IMR-90 (cell line): ENCODE measurements at regions not wholly inside any gene's neighbourhood (a gene's known extent, or its start where the extent isn't known, plus 50 kb on each side); places are given as distances from the start of the nearest gene placed in this dataset.

ENCODE experiments used
- ATAC-seq: fragments of 200-7000 bp; cut with Tn5 transposase; 2 replicates; pipeline ENCODE4 v1.9.1; 2020; ENCODE audit warnings: low read depth, mild to moderate bottlenecking, moderate library complexity
- BruUV-seq: library from RNA; stranded (reverse); fragments of 400-500 nt; replicated peaks from 2 replicates; lab custom pipeline; 2021; lab: Mats Ljungman, UMichigan
- CTCF ChIA-PET: fragments of 300-600 bp; formaldehyde crosslinking; extraction: SDS; loops from one replicate; lab custom pipeline; 2021; ENCODE audit warnings: antibody characterized with exemption; lab: Yijun Ruan, JAX
- POLR2A ChIA-PET: fragments of 300-600 bp; sonication (Branson Sonifier 250); formaldehyde crosslinking; loops from one replicate; lab custom pipeline; 2022; ENCODE audit warnings: antibody characterized with exemption; ENCODE audit not compliant: unreplicated experiment; lab: Charles Lee
- DNase-seq: peaks from one replicate; pipeline ENCODE4 v3.0.0; 2013
- H2AFZ ChIP-seq: replicated peaks from 2 replicates; pipeline ENCODE3; 2013; ENCODE audit warnings: low read length, mild to moderate bottlenecking; ENCODE audit not compliant: poor library complexity
- H2AK5ac ChIP-seq: 2 replicates; pipeline ENCODE4 v1.6.1; 2013; ENCODE audit warnings: low read depth, low read length, inconsistent platforms
- H2AK9ac ChIP-seq: replicated peaks from 2 replicates; pipeline ENCODE3; 2013; ENCODE audit warnings: mild to moderate bottlenecking, low read depth, low read length, moderate library complexity; ENCODE audit not compliant: poor library complexity
- H2BK120ac ChIP-seq: 2 replicates; pipeline ENCODE4 v1.6.1; 2013; ENCODE audit warnings: low read depth, low read length, inconsistent platforms
- H2BK15ac ChIP-seq: 3 replicates; pipeline ENCODE4 v1.6.1; 2013; ENCODE audit warnings: low read depth, low read length, inconsistent platforms
- H2BK20ac ChIP-seq: 2 replicates; pipeline ENCODE4 v1.6.1; 2013; ENCODE audit warnings: low read depth, mild to moderate bottlenecking, inconsistent platforms, low read length, moderate library complexity
- H2BK5ac ChIP-seq: 2 replicates; pipeline ENCODE4 v1.6.1; 2013; ENCODE audit warnings: mild to moderate bottlenecking, low read depth, low read length, inconsistent platforms; ENCODE audit not compliant: poor library complexity, severe bottlenecking
- H3K14ac ChIP-seq: replicated peaks from 2 replicates; pipeline ENCODE4 v1.6.1; 2013; ENCODE audit warnings: low read depth, low read length, inconsistent platforms
- H3K18ac ChIP-seq: 2 replicates; pipeline ENCODE4 v1.6.1; 2013; ENCODE audit warnings: low read depth, low read length, control low read depth
- H3K23ac ChIP-seq: 2 replicates; pipeline ENCODE4 v1.6.1; 2013; ENCODE audit warnings: low read depth, low read length, inconsistent platforms
- H3K27ac ChIP-seq: 2 replicates; pipeline ENCODE4 v1.5.1; 2013; ENCODE audit warnings: mild to moderate bottlenecking, control low read depth, low read length; ENCODE audit not compliant: insufficient read depth
- H3K27me3 ChIP-seq: 2 replicates; pipeline ENCODE4 v1.6.1; 2013; ENCODE audit warnings: low read length; ENCODE audit not compliant: control insufficient read depth, insufficient read depth
- H3K36me3 ChIP-seq: 2 replicates; pipeline ENCODE4 v1.6.1; 2013; ENCODE audit warnings: low read length, mixed read lengths; ENCODE audit not compliant: control insufficient read depth, insufficient read depth
- H3K4ac ChIP-seq: 2 replicates; pipeline ENCODE4 v1.6.1; 2013; ENCODE audit warnings: low read depth, low read length, inconsistent platforms
- H3K4me1 ChIP-seq: 2 replicates; pipeline ENCODE4 v1.6.1; 2013; ENCODE audit warnings: low read length, mixed read lengths; ENCODE audit not compliant: control insufficient read depth, insufficient read depth
- H3K4me2 ChIP-seq: 2 replicates; pipeline ENCODE4 v1.6.1; 2013; ENCODE audit warnings: low read depth, mild to moderate bottlenecking, control low read depth, low read length, moderate library complexity
- H3K4me3 ChIP-seq: 2 replicates; pipeline ENCODE4 v1.5.1; 2013; ENCODE audit warnings: low read depth, mild to moderate bottlenecking, control low read depth, low read length, moderate library complexity; ENCODE audit not compliant: insufficient read depth
- H3K56ac ChIP-seq: 2 replicates; pipeline ENCODE4 v1.6.1; 2013; ENCODE audit warnings: low read length, inconsistent platforms; ENCODE audit not compliant: insufficient read depth; ENCODE audit errors: extremely low read depth
- H3K79me1 ChIP-seq, 2 experiments: 2 replicates each; pipeline ENCODE4 v1.6.1; 2013; ENCODE audit warnings: low read length in 2 of 2, inconsistent platforms in 1 of 2, low read depth in 1 of 2
- H3K9ac ChIP-seq: 2 replicates; pipeline ENCODE4 v1.6.1; 2013; ENCODE audit warnings: low read depth, low read length, control low read depth
- H3K9me1 ChIP-seq: 2 replicates; pipeline ENCODE4 v1.6.1; 2013; ENCODE audit warnings: low read length, inconsistent platforms; ENCODE audit not compliant: insufficient read depth
- H3K9me3 ChIP-seq: 2 replicates; pipeline ENCODE4 v1.6.1; 2013; ENCODE audit warnings: low read length; ENCODE audit not compliant: control insufficient read depth, insufficient read depth
- H4K20me1 ChIP-seq: 2 replicates; pipeline ENCODE4 v1.6.1; 2013; ENCODE audit warnings: low read length, inconsistent platforms; ENCODE audit not compliant: insufficient read depth
- H4K5ac ChIP-seq: 2 replicates; pipeline ENCODE4 v1.6.1; 2013; ENCODE audit warnings: mild to moderate bottlenecking, low read depth, low read length, control low read depth
- H4K8ac ChIP-seq, 2 experiments: 2 replicates each; pipeline ENCODE4 v1.6.1; 2013; ENCODE audit warnings: low read depth in 2 of 2, low read length in 2 of 2, control low read depth in 1 of 2, inconsistent platforms in 1 of 2
- H4K91ac ChIP-seq: 2 replicates; pipeline ENCODE4 v1.6.1; 2013; ENCODE audit warnings: low read depth, low read length, inconsistent platforms; ENCODE audit not compliant: insufficient read depth
- BHLHE40 ChIP-seq: fragments of 150-350 bp; IDR thresholded peaks from 2 replicates; pipeline ENCODE4 v1.6.1; 2016; ENCODE audit warnings: mild to moderate bottlenecking, low read depth, low read length
- CEBPB ChIP-seq: IDR thresholded peaks from 2 replicates; pipeline ENCODE4 v1.6.1; 2012; ENCODE audit warnings: low read depth, low read length, improper control_type of control experiment
- CHD1 ChIP-seq: IDR thresholded peaks from 2 replicates; pipeline ENCODE4 v1.6.1; 2012; ENCODE audit warnings: low read depth, low read length, improper control_type of control experiment
- MXI1 ChIP-seq: IDR thresholded peaks from 2 replicates; pipeline ENCODE4 v1.6.1; 2012; ENCODE audit warnings: low read depth, mild to moderate bottlenecking, low read length, moderate library complexity, borderline replicate concordance
- RAD21 ChIP-seq: IDR thresholded peaks from 2 replicates; pipeline ENCODE4 v1.6.1; 2012; ENCODE audit warnings: low read length, improper control_type of control experiment
- RFX5 ChIP-seq: IDR thresholded peaks from 2 replicates; pipeline ENCODE4 v1.8.0; 2012; ENCODE audit warnings: low read depth, mild to moderate bottlenecking, low read length, moderate library complexity
- SMC3 ChIP-seq: fragments of 150-350 bp; IDR thresholded peaks from 2 replicates; pipeline ENCODE4 v1.6.1; 2016; ENCODE audit warnings: low read depth, mild to moderate bottlenecking, antibody characterized with exemption, low read length, moderate library complexity
- WGBS, 2 experiments: methylation state at CpG; one replicate each; pipeline versions ENCODE4 v1.1.5 to v1.1.7; 2013; ENCODE audit warnings: missing lambda C conversion rate in 2 of 2; ENCODE audit not compliant: insufficient read length in 1 of 2; ENCODE audit errors: extremely low coverage in 2 of 2; 5-methylcytosine and 5-hydroxymethylcytosine counted together
- dilution Hi-C: fragments of 300-500 bp; cut with HindIII; formaldehyde crosslinking; loops from one replicate; pipeline ENCODE4 v1.14.3; 2018; ENCODE audit warnings: low sequenced_read_pairs; ENCODE audit not compliant: unreplicated experiment
- in situ Hi-C: fragments of 300-500 bp; cut with MboI; formaldehyde crosslinking; loops from 3 replicates; pipeline ENCODE4 v1.14.3; 2019; ENCODE audit warnings: low sequenced_read_pairs, inconsistent platforms, mixed read lengths
- intact Hi-C: fragments of 100-400 bp; cut with micrococcal nuclease; formaldehyde crosslinking; loops from 2 replicates; pipeline ENCODE4 v1.10.0; 2022
- TF ChIP-seq, protein P1 (sequence below): fragments of 150-350 bp; IDR thresholded peaks from 2 replicates; pipeline ENCODE4 v1.6.1; 2017; ENCODE audit warnings: mild to moderate bottlenecking, antibody characterized with exemption, low read length, low read depth
- TF ChIP-seq, protein P2 (sequence below): fragments of 150-350 bp; IDR thresholded peaks from 2 replicates; pipeline ENCODE4 v1.6.1; 2016; ENCODE audit warnings: low read depth, mild to moderate bottlenecking, low read length, moderate library complexity, borderline replicate concordance
- TF ChIP-seq, protein P3 (sequence below): conservative IDR thresholded peaks from 2 replicates; pipeline ENCODE4 v1.5.1; 2012; ENCODE audit warnings: mild to moderate bottlenecking, low read depth, low read length, improper control_type of control experiment

DNA sequence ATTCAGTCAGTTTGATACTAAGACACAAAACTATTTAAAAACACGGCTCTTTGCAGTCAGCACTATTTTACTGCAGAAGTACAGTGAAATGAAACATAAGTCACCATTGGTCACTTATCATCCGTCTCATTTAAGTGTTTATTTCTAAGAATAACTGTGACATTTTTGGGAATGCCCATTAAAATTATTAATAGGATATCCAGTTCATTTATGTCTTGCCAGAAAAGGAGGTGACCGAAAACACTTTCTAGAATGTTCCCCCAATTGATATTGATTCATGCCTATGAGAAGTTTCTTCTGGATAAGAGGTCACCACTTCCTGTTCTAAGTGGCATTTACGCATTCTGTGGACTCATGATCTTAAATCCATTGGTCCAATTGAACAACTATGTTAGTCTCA is 477.3 kb downstream of the LIG4 start:
- H4K5ac ChIP-seq: no peak overlapping the region
- CTCF ChIA-PET: no interaction called here
- POLR2A ChIA-PET: no interaction called here

More for the DNA sequence above, 477.3 kb downstream of the LIG4 start:
- H3K56ac ChIP-seq: no peak overlapping the region
- H3K4me1 ChIP-seq: peaks cover 12% of the 10 kb centered on the region
- H4K91ac ChIP-seq: no peak overlapping the region
- no peak overlapping the region for H4K8ac ChIP-seq
- no peak overlapping the region for H3K4ac ChIP-seq
- no peak overlapping the region for H2BK20ac ChIP-seq
- H3K23ac ChIP-seq: no peak overlapping the region
- H2BK120ac ChIP-seq: no peak overlapping the region
- H3K4me3 ChIP-seq: no peak overlapping the region
- 60% methylated on average over 1 of the region's 4 CpGs; no CpG with 5 or more reads in 1 of the 2 experiments for WGBS, 2 experiments
- no peak overlapping the region; the same call in 1 of the 2 replicates for H2AK5ac ChIP-seq
- no peaks in the 10 kb centered on the region for H3K36me3 ChIP-seq
- no peak overlapping the region for H2AFZ ChIP-seq
- intact Hi-C loops (no loop called here), in situ Hi-C loops (no loop called here), dilution Hi-C loops (no loop called here)
- no peak for ATAC-seq
- H3K79me1 ChIP-seq: peaks cover 44 to 65% of the 10 kb centered on the region in 2 experiments
- H3K9me1 ChIP-seq: peaks cover 8% of the 10 kb centered on the region; the same call in 1 of the 2 replicates
- no peak overlapping the region for H3K9ac ChIP-seq
- no peaks in the 10 kb centered on the region for H3K9me3 ChIP-seq
- TF ChIP-seq, protein P1, sequence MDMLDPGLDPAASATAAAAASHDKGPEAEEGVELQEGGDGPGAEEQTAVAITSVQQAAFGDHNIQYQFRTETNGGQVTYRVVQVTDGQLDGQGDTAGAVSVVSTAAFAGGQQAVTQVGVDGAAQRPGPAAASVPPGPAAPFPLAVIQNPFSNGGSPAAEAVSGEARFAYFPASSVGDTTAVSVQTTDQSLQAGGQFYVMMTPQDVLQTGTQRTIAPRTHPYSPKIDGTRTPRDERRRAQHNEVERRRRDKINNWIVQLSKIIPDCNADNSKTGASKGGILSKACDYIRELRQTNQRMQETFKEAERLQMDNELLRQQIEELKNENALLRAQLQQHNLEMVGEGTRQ: no peak
- TF ChIP-seq CEBPB (no peak), MXI1 (no peak), RFX5 (no peak), SMC3 (no peak), BHLHE40 (no peak), CHD1 (no peak), RAD21 (no peak)
- TF ChIP-seq, protein P2, sequence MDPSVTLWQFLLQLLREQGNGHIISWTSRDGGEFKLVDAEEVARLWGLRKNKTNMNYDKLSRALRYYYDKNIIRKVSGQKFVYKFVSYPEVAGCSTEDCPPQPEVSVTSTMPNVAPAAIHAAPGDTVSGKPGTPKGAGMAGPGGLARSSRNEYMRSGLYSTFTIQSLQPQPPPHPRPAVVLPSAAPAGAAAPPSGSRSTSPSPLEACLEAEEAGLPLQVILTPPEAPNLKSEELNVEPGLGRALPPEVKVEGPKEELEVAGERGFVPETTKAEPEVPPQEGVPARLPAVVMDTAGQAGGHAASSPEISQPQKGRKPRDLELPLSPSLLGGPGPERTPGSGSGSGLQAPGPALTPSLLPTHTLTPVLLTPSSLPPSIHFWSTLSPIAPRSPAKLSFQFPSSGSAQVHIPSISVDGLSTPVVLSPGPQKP: no peak
- TF ChIP-seq, protein P3, sequence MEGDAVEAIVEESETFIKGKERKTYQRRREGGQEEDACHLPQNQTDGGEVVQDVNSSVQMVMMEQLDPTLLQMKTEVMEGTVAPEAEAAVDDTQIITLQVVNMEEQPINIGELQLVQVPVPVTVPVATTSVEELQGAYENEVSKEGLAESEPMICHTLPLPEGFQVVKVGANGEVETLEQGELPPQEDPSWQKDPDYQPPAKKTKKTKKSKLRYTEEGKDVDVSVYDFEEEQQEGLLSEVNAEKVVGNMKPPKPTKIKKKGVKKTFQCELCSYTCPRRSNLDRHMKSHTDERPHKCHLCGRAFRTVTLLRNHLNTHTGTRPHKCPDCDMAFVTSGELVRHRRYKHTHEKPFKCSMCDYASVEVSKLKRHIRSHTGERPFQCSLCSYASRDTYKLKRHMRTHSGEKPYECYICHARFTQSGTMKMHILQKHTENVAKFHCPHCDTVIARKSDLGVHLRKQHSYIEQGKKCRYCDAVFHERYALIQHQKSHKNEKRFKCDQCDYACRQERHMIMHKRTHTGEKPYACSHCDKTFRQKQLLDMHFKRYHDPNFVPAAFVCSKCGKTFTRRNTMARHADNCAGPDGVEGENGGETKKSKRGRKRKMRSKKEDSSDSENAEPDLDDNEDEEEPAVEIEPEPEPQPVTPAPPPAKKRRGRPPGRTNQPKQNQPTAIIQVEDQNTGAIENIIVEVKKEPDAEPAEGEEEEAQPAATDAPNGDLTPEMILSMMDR: no peak
- DNase-seq: no peak
- peak overlapping the region; percentile 2 for H2BK5ac ChIP-seq
- H2AK9ac ChIP-seq: no peak overlapping the region
- no peak overlapping the region; the same call in 1 of the 2 replicates for H3K14ac ChIP-seq
- no peak overlapping the region for H3K18ac ChIP-seq
- no TSS peak for BruUV-seq
- no peak overlapping the region for H2BK15ac ChIP-seq
- H3K27me3 ChIP-seq: no peaks in the 10 kb centered on the region
- H3K4me2 ChIP-seq: peak overlapping the region; percentile 2; the same call in 1 of the 2 replicates
- H3K27ac ChIP-seq: no peak overlapping the region
- peaks cover 7% of the 10 kb centered on the region; the same call in 1 of the 2 replicates for H4K20me1 ChIP-seq
